RWPE1 (cell line): ENCODE measurements at regions not wholly inside any gene's neighbourhood (a gene's known extent, or its start where the extent isn't known, plus 50 kb on each side); places are given as distances from the start of the nearest gene placed in this dataset.

Source experiments
- CTCF ChIA-PET: fragments of 350-600 bp; sonication (Branson Sonifier 250); formaldehyde crosslinking; extraction: SDS; loops from one replicate; lab custom pipeline; 2021; lab: Yijun Ruan, JAX
- POLR2A ChIA-PET: fragments of 400-600 bp; formaldehyde crosslinking; extraction: SDS; loops from one replicate; lab custom pipeline; 2020; ENCODE audit warnings: antibody characterized with exemption; ENCODE audit not compliant: low non-redundant PET; lab: Yijun Ruan, JAX
- DNase-seq: peaks from one replicate; pipeline ENCODE4 v3.0.0; 2012; ENCODE audit warnings: low spot score
- H3K27ac ChIP-seq: fragments of 450-650 bp; 2 replicates; pipeline ENCODE4 v1.5.1; 2017
- TF ChIP-seq, protein P1 (sequence below): fragments of 450-650 bp; conservative IDR thresholded peaks from 2 replicates; pipeline ENCODE4 v1.5.1; 2017; ENCODE audit warnings: low read depth, mild to moderate bottlenecking

GRCh38 chr2:160838691-160839090, 321.5 kb upstream of the TANK start:
- TF ChIP-seq, protein P1, sequence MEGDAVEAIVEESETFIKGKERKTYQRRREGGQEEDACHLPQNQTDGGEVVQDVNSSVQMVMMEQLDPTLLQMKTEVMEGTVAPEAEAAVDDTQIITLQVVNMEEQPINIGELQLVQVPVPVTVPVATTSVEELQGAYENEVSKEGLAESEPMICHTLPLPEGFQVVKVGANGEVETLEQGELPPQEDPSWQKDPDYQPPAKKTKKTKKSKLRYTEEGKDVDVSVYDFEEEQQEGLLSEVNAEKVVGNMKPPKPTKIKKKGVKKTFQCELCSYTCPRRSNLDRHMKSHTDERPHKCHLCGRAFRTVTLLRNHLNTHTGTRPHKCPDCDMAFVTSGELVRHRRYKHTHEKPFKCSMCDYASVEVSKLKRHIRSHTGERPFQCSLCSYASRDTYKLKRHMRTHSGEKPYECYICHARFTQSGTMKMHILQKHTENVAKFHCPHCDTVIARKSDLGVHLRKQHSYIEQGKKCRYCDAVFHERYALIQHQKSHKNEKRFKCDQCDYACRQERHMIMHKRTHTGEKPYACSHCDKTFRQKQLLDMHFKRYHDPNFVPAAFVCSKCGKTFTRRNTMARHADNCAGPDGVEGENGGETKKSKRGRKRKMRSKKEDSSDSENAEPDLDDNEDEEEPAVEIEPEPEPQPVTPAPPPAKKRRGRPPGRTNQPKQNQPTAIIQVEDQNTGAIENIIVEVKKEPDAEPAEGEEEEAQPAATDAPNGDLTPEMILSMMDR = no peak
- H3K27ac ChIP-seq = no peak overlapping the region
- ChIA-PET POLR2A (no interaction called here), CTCF (interaction anchor here (0.6 kb wide), 1 partner anchor 641 kb away, joined by 3 read pairs; no protein-coding TSS in a partner anchor)
- DNase-seq = no peak

DNA sequence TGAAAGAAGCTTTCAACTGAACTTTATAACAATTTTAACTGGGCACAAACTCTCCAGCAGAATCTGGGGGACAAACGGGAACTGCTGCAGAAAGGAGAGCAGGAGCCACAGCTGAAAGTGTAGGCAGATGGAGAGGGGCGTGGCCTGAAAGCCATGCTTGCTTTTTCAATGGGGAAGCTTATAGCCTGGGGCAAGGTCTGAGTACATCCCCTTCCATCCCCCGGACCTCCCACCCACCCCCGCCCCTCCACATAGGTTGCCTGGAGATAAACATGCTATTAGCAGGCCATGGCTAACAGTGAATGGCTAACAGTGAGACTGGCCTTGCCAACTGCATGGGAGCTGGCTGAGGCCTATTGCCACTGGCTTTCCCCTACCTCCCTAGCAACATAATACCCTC, 317.9 kb upstream of the TANK start:
- no peak for DNase-seq
- ChIA-PET CTCF (interaction anchor here (0.6 kb wide), 1 partner anchor 102 kb away, joined by 3 read pairs; no protein-coding TSS in a partner anchor), POLR2A (no interaction called here)
- H3K27ac ChIP-seq = no peak overlapping the region
- TF ChIP-seq, protein P1 = no peak

- DNase-seq = no peak
- TF ChIP-seq, protein P1 = no peak
- ChIA-PET CTCF (no interaction called here), POLR2A (no interaction called here)
- H3K27ac ChIP-seq = no peak overlapping the region
Measured at GRCh38 chr2:160859096-160859495, 301.1 kb upstream of the TANK start.

DNA sequence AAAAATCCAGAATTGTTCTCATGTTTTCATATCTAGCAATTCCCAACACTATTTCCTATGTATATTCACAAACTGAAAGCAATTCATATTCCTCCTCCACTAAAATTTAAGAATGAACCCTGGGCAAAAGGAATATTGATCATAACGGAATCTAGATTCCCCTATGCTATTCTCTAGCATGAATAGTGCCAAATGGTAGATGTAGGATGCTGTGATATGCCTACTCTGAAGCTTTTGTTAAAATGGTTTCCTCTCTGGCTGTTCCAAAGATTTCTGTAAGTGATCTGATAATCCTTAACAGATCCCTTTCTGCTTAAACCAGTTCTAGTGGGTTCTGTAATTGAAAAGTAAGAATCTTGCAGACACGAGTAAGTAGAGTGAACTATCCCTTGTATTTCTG, 298.0 kb upstream of the TANK start:
- TF ChIP-seq, protein P1 = no peak
- CTCF ChIA-PET = no interaction called here
- no peak overlapping the region for H3K27ac ChIP-seq
- POLR2A ChIA-PET = no interaction called here
- no peak for DNase-seq

- H3K27ac ChIP-seq = no peak overlapping the region
- POLR2A ChIA-PET = no interaction called here
- CTCF ChIA-PET = no interaction called here
- DNase-seq = no peak
- TF ChIP-seq, protein P1 = no peak
Measured at GRCh38 chr2:160868891-160869290, 291.3 kb upstream of the TANK start.

DNA sequence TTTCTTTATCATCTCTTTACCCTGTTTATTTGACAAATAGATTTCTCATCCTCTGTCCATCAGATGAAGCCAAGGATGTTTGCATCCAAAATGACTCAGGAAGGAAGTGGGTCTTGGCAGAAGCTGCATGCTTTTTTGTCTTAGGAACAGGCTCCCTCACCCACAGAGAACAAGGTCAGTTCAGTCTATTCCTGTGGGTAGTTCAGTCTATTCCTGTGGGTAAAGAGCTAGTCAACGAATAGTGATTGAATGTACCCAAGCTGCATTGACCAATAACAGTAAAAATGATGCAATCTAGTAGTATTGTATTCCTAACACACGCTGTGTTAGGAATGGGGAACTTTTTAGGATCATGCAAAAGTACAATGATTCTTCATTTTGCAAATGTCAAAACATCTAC, 290.8 kb upstream of the TANK start:
- TF ChIP-seq, protein P1 = no peak
- CTCF ChIA-PET = interaction anchor here (0.7 kb wide), 1 partner anchor 39 kb away, joined by 4 read pairs; no protein-coding TSS in a partner anchor
- H3K27ac ChIP-seq = no peak overlapping the region
- peak; percentile 16 for DNase-seq
- POLR2A ChIA-PET = no interaction called here
